Heart right ventricle (tissue), 16 donors: ENCODE measurements at regions not wholly inside any gene's neighbourhood (a gene's known extent, or its start where the extent isn't known, plus 50 kb on each side); places are given as distances from the start of the nearest gene placed in this dataset.

Source experiments
- ATAC-seq, 8 donors: fragments of 200-7000 bp; cut with Tn5 transposase; one replicate each; pipeline ENCODE4 v1.9.1; 2020; ENCODE audit warnings: mild to moderate bottlenecking in 8 of 8, moderate library complexity in 8 of 8, moderate number of reproducible peaks in 1 of 8
- DNase-seq, 2 donors: peaks; one replicate each; pipeline ENCODE4 v3.0.0-alpha.2; 2020
- H3K27ac ChIP-seq, 10 donors: fragments of 200-600 bp; sonication (generic) in 2 of 10; one replicate each; pipeline versions ENCODE4 v1.5.0 to v1.8.0; 2020 to 2022; ENCODE audit warnings: mild to moderate bottlenecking in 3 of 10
- H3K27me3 ChIP-seq, 7 donors: fragments of 200-600 bp; one replicate each; pipeline ENCODE4 v1.8.0; 2021 to 2022; ENCODE audit warnings: mild to moderate bottlenecking in 2 of 7
- H3K36me3 ChIP-seq, 9 donors: fragments of 200-600 bp; sonication (generic) in 1 of 9; one replicate each; pipeline versions ENCODE4 v1.5.0 to v1.8.0; 2020 to 2022; ENCODE audit warnings: mild to moderate bottlenecking in 2 of 9
- H3K4me1 ChIP-seq, 9 donors: fragments of 200-600 bp; sonication (generic) in 1 of 9; one replicate each; pipeline versions ENCODE4 v1.5.0 to v1.8.0; 2020 to 2022; ENCODE audit warnings: mild to moderate bottlenecking in 4 of 9
- H3K4me3 ChIP-seq, 10 donors: fragments of 200-600 bp; sonication (generic) in 2 of 10; one replicate each; pipeline versions ENCODE4 v1.5.0 to v1.8.0; 2020 to 2022; ENCODE audit warnings: mild to moderate bottlenecking in 7 of 10, moderate library complexity in 2 of 10
- H3K9me3 ChIP-seq, 11 donors: fragments of 200-600 bp in 10 of 11; sonication (generic) in 2 of 11; one replicate each; pipeline versions ENCODE4 v1.5.0 to v1.8.0; 2013 to 2022; ENCODE audit warnings: mild to moderate bottlenecking in 2 of 11, control low read depth in 1 of 11, moderate library complexity in 1 of 11
- CTCF ChIP-seq, 9 donors: fragments of 200-600 bp; sonication (generic) in 2 of 9; IDR thresholded peaks; one replicate each; pipeline versions ENCODE4 v1.5.0 to v1.8.0; 2021 to 2022; ENCODE audit warnings: antibody characterized with exemption in 9 of 9, mild to moderate bottlenecking in 5 of 9, moderate library complexity in 1 of 9
- WGBS, 2 donors: extraction: QIAGEN DNeasy Blood & Tissue Kit; methylation state at CpG; one replicate each; pipeline ENCODE4 v1.1.7; 2013; ENCODE audit warnings: inconsistent platforms in 1 of 2; 5-methylcytosine and 5-hydroxymethylcytosine counted together
- intact Hi-C, 10 donors: fragments of 100-400 bp; cut with DNase I; formaldehyde crosslinking; loops; one replicate each; pipeline versions ENCODE4 v1.11.1 to v1.14.2; 2022
- donor health status: Arrhythmogenic right ventricular cardiomyopathy.
- donor health status: ischemic (EF 13 %, LVEDD 7.1; RV severe dilation, severe dysfunction).
- donor health status: healthy with polysubstance abuse.
- donor health status: DM: no; HTN: yes; CAD: no.
- donor health status: DM: no; HTN: no; CAD: no.
- donor health status: ischemic (EF 25% LVEDD 6.9; RV normal size, moderate dysfunction).
- donor health status: ischemic (EF 25% LVEDD 5.7; RV mildly dilated, moderate dysfunction).
- donor health status: healthy.
- donor health status: DM: yes; HTN: yes; CAD: no.
- donor health status: Ischemic cardiomyopathy.
- donor health status: ischemic (EF 35%, LVEDD 5.7; RV mildly dilated, moderate dysfunction).
- donor health status: nonischemic (EF 11% LVEDD 7.7; RV severe dilation, severe dysfunction).
- donor health status: DM: yes; HTN: yes; CAD: no.
- donor health status: PGD.
- donor health status: ischemic (EF 29% LVEDD 5.4; RV normal size, mild dysfunction).
- donor health status: nonischemic (EF 23%, LVEDD 6.1; RV moderate dilation, normal function).

GRCh38 chr6:82015526-82015925, 232.0 kb downstream of the IBTK start:
- peak overlapping the region in 6 of 10 donors; percentile 59 to 76 (median 64) for H3K27ac ChIP-seq
- H3K4me1 ChIP-seq = peaks cover 5 to 55% (median 39%) of the 10 kb centered on the region in 9 donors
- intact Hi-C loops = loop anchor here in 1 of 10 donors (10.0 kb wide), 1 partner anchor 261 kb away; the partner anchor contains the start of gene TENT5A
- WGBS, 2 donors = 36 to 81% methylated on average over 2 of the region's 2 CpGs
- ATAC-seq (no peak), DNase-seq (no peak)
- TF ChIP-seq CTCF (IDR thresholded peaks at IDR 0.05) = no peak
- no peak overlapping the region for H3K4me3 ChIP-seq
- H3K36me3 ChIP-seq = no peaks in the 10 kb centered on the region
- H3K9me3 ChIP-seq = peaks cover 0 to 7% (median 0%) of the 10 kb centered on the region in 11 donors
- no peaks in the 10 kb centered on the region for H3K27me3 ChIP-seq

- TF ChIP-seq CTCF (IDR thresholded peaks at IDR 0.05) = no peak
- intact Hi-C loops = loop anchor here in 1 of 10 donors (10.0 kb wide), 1 partner anchor 260 kb away; the partner anchor contains the start of gene TENT5A
- H3K9me3 ChIP-seq = peaks cover 0 to 12% (median 0%) of the 10 kb centered on the region in 11 donors
- no peak overlapping the region for H3K4me3 ChIP-seq
- peaks cover 5 to 55% (median 39%) of the 10 kb centered on the region in 9 donors for H3K4me1 ChIP-seq
- 87 to 91% methylated on average over 2 of the region's 2 CpGs for WGBS, 2 donors
- H3K36me3 ChIP-seq = no peaks in the 10 kb centered on the region
- H3K27ac ChIP-seq = peak overlapping the region; percentile 16 to 76 (median 62)
- no peaks in the 10 kb centered on the region for H3K27me3 ChIP-seq
- ATAC-seq (no peak), DNase-seq (no peak)
These were observed 232.5 kb downstream of the IBTK start for GRCh38 chr6:82015043-82015442.

GRCh38 chr6:82013561-82014530, 233.7 kb downstream of the IBTK start:
- Histone ChIP-seq H3K9me3 (peaks cover 0 to 24% (median 5%) of the 10 kb centered on the region in 11 donors), H3K27me3 (no peaks in the 10 kb centered on the region), H3K36me3 (no peaks in the 10 kb centered on the region), H3K4me1 (peaks cover 5 to 55% (median 39%) of the 10 kb centered on the region in 9 donors), H3K4me3 (no peak overlapping the region), H3K27ac (peak overlapping the region; percentile 46 to 76 (median 64))
- peak; percentile 77 to 93 (median 83) for ATAC-seq
- DNase-seq = peak in 1 of 2 donors; percentile 20
- TF ChIP-seq CTCF (IDR thresholded peaks at IDR 0.05) = no peak
- intact Hi-C loops = loop anchor here in 1 of 10 donors (10.0 kb wide), 1 partner anchor 259 kb away; the partner anchor contains the start of gene TENT5A
- 53 to 59% methylated on average over 3 of the region's 3 CpGs for WGBS, 2 donors

- H3K27me3 ChIP-seq = no peaks in the 10 kb centered on the region
- H3K9me3 ChIP-seq = peaks cover 0 to 51% (median 20%) of the 10 kb centered on the region in 11 donors
- no peak overlapping the region for H3K4me3 ChIP-seq
- no peak for DNase-seq
- H3K36me3 ChIP-seq = no peaks in the 10 kb centered on the region
- H3K27ac ChIP-seq = no peak overlapping the region
- ATAC-seq = peak in 7 of 8 donors; percentile 35 to 64 (median 54)
- intact Hi-C loops = loop anchor here in 3 of 10 donors (5.0 to 10.0 kb wide), 3 partner anchors 111 to 254 kb away; partner anchors contain the start of gene TENT5A (in 2 of the 3)
- WGBS, 2 donors = 62 to 80% methylated on average over 5 of the region's 5 CpGs
- H3K4me1 ChIP-seq = no peaks in the 10 kb centered on the region
- peak in 8 of 9 donors; percentile 29 to 61 (median 48) for TF ChIP-seq CTCF (IDR thresholded peaks at IDR 0.05)
These were observed 241.4 kb downstream of the IBTK start for GRCh38 chr6:82006027-82006738.
